Left ventricle myocardium inferior (tissue), 1 donor: ENCODE measurements at regions not wholly inside any gene's neighbourhood (a gene's known extent, or its start where the extent isn't known, plus 50 kb on each side); places are given as distances from the start of the nearest gene placed in this dataset.
A peak's percentile ranks its signal among the peaks of the same experiment; 100 is the strongest.

Source experiments
- DNase-seq: peaks from one replicate; pipeline ENCODE4 v3.0.0-alpha.2; 2020
- H3K27ac ChIP-seq: fragments of 200-600 bp; replicated peaks from 2 replicates; pipeline ENCODE4 v1.8.0; 2021
- H3K27me3 ChIP-seq: fragments of 200-600 bp; 2 replicates; pipeline ENCODE4 v1.8.0; 2021; ENCODE audit warnings: low read depth
- H3K36me3 ChIP-seq: fragments of 200-600 bp; 2 replicates; pipeline ENCODE4 v1.8.0; 2021
- H3K4me1 ChIP-seq: fragments of 200-600 bp; 2 replicates; pipeline ENCODE4 v1.8.0; 2021
- H3K4me3 ChIP-seq: fragments of 200-600 bp; 2 replicates; pipeline ENCODE4 v1.8.0; 2021; ENCODE audit warnings: mild to moderate bottlenecking, moderate library complexity
- H3K9me3 ChIP-seq: fragments of 200-600 bp; replicated peaks from 2 replicates; pipeline ENCODE4 v1.8.0; 2021
- intact Hi-C: fragments of 100-400 bp; cut with micrococcal nuclease; formaldehyde crosslinking; loops from one replicate; pipeline ENCODE4 v1.11.0; 2022
- TF ChIP-seq, protein P1 (sequence below): fragments of 200-600 bp; IDR thresholded peaks from 2 replicates; pipeline ENCODE4 v1.8.0; 2021; ENCODE audit warnings: antibody characterized with exemption, mild to moderate bottlenecking, borderline replicate concordance
- donor health status: DM: no; HTN: yes; CAD: no; lungs with severe emphysema.

- DNase-seq, result no peak
- H3K27ac ChIP-seq, result peak overlapping the region; percentile 18
- H3K27me3 ChIP-seq, result no peaks in the 10 kb centered on the region
- peaks cover 56% of the 10 kb centered on the region for H3K4me1 ChIP-seq
- TF ChIP-seq, protein P1, sequence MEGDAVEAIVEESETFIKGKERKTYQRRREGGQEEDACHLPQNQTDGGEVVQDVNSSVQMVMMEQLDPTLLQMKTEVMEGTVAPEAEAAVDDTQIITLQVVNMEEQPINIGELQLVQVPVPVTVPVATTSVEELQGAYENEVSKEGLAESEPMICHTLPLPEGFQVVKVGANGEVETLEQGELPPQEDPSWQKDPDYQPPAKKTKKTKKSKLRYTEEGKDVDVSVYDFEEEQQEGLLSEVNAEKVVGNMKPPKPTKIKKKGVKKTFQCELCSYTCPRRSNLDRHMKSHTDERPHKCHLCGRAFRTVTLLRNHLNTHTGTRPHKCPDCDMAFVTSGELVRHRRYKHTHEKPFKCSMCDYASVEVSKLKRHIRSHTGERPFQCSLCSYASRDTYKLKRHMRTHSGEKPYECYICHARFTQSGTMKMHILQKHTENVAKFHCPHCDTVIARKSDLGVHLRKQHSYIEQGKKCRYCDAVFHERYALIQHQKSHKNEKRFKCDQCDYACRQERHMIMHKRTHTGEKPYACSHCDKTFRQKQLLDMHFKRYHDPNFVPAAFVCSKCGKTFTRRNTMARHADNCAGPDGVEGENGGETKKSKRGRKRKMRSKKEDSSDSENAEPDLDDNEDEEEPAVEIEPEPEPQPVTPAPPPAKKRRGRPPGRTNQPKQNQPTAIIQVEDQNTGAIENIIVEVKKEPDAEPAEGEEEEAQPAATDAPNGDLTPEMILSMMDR, result no peak
- H3K9me3 ChIP-seq, result no peaks in the 10 kb centered on the region
- no peaks in the 10 kb centered on the region for H3K36me3 ChIP-seq
- intact Hi-C loops, result no loop called here
- H3K4me3 ChIP-seq, result no peak overlapping the region
Measured at GRCh38 chr1:234871710-234872271, 256.8 kb downstream of the TOMM20 start.

DNA sequence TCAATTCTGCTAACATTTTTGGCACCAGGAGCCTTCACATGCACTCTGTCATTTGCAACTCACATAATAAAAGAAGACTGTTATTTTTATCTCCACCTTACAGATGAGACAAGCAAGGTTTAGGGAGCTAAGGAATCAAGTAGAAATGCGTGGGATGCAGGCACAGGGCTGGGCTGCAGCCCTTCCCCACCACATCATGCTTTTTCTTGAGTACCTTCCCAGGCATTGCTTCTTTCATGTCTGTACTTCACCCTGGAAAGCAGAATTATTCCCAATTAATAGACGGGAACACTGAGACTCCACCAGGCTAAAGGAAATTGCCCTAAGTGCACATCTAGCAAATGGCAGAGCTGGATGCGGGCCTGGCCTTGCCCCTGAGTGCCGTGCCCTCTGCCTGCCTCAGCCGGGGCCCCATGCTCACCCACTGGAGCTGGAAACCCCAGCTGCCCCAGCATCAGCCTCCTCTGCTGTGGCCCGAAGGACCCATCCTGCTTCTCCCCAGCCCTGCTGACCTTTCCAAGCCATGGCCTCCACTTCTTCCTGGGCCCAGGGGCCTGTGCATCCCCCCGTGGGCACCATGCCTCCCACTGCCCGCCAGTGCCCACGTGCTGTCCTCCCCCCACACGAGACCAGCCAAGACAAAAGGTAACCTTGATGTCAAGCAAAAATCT lies 257.5 kb downstream of the TOMM20 start:
- Histone ChIP-seq H3K4me1 (peaks cover 56% of the 10 kb centered on the region), H3K27ac (peak overlapping the region; percentile 43), H3K9me3 (no peaks in the 10 kb centered on the region), H3K36me3 (no peaks in the 10 kb centered on the region), H3K4me3 (no peak overlapping the region), H3K27me3 (no peaks in the 10 kb centered on the region)
- DNase-seq, result no peak
- intact Hi-C loops, result no loop called here
- TF ChIP-seq, protein P1, result no peak

DNA sequence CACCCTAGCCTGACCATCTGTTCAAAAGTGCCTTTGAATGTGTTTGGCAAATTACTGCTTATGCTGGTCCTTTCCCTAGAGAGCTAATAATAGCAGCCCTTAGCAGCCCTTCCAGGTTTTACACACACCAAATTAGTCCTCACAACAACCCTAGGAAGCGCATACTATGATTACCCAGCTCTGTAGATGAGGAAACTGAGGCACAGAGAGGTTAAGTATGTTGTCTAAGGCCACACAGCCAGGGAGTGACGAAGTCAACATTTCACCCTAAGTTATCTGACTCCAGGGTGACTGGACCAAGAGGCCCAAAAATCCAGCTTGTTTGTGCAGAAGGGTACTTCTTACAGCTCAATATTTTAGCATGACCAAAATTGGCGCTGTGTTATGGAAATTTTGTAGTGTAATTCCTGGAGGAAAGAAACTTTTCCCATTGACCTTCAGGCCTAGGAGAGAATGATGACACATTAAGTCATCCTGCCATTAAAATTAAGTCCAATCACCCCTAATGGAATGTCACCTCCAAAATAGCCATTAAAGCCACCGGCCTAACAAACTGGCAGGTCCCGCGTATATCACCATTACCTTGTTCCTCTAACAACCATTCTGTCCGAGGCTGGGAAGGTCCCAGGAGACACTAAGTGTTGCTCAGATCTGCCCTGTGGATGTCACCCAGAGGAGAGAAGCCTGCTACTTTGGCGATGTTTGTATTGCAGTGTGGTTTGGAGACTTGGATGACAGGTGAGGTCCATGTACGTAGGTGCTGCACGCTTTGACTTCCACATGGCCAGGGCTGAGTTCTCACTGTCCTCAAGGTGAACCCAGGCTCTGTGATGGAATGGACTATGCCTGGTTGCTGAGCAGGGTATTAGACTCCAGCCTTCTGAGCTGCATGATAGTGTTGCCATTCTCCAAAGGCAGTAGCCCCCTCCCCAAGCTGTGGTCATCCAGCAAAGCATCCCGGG lies 258.3 kb downstream of the TOMM20 start:
- Histone ChIP-seq H3K27ac (peak overlapping the region; percentile 43), H3K27me3 (no peaks in the 10 kb centered on the region), H3K36me3 (no peaks in the 10 kb centered on the region), H3K4me1 (peaks cover 53% of the 10 kb centered on the region), H3K9me3 (no peaks in the 10 kb centered on the region), H3K4me3 (no peak overlapping the region)
- DNase-seq, result no peak
- intact Hi-C loops, result no loop called here
- TF ChIP-seq, protein P1, result no peak

DNA sequence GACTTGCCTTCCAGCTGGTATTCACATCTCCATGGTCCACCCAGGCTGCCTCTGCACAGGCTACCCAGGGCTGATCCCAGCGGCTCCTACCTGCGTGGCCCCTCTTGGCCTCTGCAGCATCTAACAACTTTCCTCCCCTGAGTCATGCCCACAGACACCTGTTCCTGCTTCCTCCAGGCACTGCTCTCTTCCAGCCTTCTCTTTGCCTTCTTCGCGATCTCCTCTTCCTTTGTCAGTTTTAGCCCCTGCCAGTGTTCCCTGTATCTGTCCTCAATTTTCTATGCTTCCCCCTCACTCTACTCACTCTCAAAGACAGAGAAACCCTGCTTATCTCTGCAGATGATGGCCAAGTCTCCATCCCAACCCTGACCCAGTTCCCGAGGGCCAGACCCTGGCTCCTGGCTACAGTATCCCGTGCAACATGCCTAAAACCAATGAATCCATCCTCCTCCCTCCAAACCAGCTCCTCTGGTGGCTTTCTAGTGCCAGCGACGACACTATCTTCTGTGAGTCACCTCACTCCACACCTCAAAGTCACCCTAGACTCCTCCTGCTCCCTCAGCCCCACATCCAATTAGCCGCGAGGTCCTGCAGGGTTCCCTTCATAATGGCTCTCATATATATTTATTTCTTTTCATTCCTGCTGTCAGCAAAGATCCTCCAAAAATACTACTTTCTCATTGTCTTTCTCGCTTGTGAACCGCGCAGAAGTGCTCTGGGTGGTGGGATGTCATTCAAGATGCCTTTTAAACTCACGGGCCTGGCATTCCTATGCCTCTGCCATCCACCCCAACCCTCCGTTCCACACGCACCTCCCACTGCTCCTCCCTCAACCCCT lies 259.2 kb downstream of the TOMM20 start:
- Histone ChIP-seq H3K9me3 (no peaks in the 10 kb centered on the region), H3K4me1 (peaks cover 55% of the 10 kb centered on the region)
- intact Hi-C loops, result no loop called here

More for the DNA sequence above, 259.2 kb downstream of the TOMM20 start:
- DNase-seq, result no peak
- TF ChIP-seq, protein P1, result no peak
- Histone ChIP-seq H3K27me3 (no peaks in the 10 kb centered on the region), H3K4me3 (no peak overlapping the region), H3K36me3 (no peaks in the 10 kb centered on the region), H3K27ac (peak overlapping the region; percentile 43)
